Prostate gland (tissue), 2 donors: ENCODE measurements at regions not wholly inside any gene's neighbourhood (a gene's known extent, or its start where the extent isn't known, plus 50 kb on each side); places are given as distances from the start of the nearest gene placed in this dataset.

Experiments
- POLR2A ChIP-seq: fragments of 450-650 bp; IDR thresholded peaks from one replicate; pipeline ENCODE4 v1.6.1; 2016; ENCODE audit warnings: antibody characterized with exemption, mild to moderate bottlenecking
- TF ChIP-seq, protein P1 (sequence below), 4 experiments: fragments of 200-600 bp in 2 of 4; fragments of 450-650 bp in 2 of 4; sonication (generic) in 2 of 4; IDR thresholded peaks; 1 replicate in 3 of 4; 2 replicates in 1 of 4; pipeline ENCODE4 v1.5.1; 2016 to 2019; ENCODE audit warnings: antibody characterized with exemption in 4 of 4, mild to moderate bottlenecking in 2 of 4, moderate library complexity in 2 of 4

DNA sequence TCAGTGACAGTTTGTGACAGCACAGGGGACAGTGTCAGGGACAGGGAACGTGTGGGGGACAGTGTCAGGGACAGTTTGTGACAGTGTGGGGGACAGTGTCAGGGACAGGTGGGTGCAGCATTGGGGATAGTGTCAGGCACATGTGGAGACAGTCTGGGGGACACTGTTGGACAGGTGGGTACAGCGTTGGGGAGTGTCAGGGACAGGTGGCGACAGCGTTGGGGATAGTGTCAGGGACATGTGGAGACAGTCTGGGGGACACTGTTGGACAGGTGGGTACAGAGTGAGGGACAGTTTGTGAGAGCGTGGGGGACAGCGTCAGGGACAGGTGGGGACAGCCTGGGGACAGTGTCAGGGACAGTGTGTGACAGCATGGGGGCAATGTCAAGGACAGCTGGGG is 140.0 kb downstream of the TMEM121 start:
- no peak for TF ChIP-seq POLR2A
- TF ChIP-seq, protein P1, sequence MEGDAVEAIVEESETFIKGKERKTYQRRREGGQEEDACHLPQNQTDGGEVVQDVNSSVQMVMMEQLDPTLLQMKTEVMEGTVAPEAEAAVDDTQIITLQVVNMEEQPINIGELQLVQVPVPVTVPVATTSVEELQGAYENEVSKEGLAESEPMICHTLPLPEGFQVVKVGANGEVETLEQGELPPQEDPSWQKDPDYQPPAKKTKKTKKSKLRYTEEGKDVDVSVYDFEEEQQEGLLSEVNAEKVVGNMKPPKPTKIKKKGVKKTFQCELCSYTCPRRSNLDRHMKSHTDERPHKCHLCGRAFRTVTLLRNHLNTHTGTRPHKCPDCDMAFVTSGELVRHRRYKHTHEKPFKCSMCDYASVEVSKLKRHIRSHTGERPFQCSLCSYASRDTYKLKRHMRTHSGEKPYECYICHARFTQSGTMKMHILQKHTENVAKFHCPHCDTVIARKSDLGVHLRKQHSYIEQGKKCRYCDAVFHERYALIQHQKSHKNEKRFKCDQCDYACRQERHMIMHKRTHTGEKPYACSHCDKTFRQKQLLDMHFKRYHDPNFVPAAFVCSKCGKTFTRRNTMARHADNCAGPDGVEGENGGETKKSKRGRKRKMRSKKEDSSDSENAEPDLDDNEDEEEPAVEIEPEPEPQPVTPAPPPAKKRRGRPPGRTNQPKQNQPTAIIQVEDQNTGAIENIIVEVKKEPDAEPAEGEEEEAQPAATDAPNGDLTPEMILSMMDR (IDR thresholded peaks at IDR 0.05): no peak
